Parathyroid adenoma (tissue), 2 donors: ENCODE measurements at regions not wholly inside any gene's neighbourhood (a gene's known extent, or its start where the extent isn't known, plus 50 kb on each side); places are given as distances from the start of the nearest gene placed in this dataset.

Experiments used
- H2AFZ ChIP-seq: fragments of 300-600 bp; sonication (generic); one replicate; pipeline ENCODE4 v1.7.0; 2017; ENCODE audit warnings: antibody characterized with exemption, mild to moderate bottlenecking
- H3K27ac ChIP-seq: fragments of 300-600 bp; sonication (generic); one replicate; pipeline ENCODE4 v1.7.0; 2017
- H3K27me3 ChIP-seq: fragments of 300-600 bp; sonication (generic); one replicate; pipeline ENCODE4 v1.7.0; 2017; ENCODE audit warnings: low read length; ENCODE audit not compliant: control insufficient read depth, insufficient read depth
- H3K36me3 ChIP-seq: fragments of 300-600 bp; sonication (generic); one replicate; pipeline ENCODE4 v1.7.0; 2017; ENCODE audit warnings: low read length; ENCODE audit not compliant: control insufficient read depth, insufficient read depth
- H3K4me1 ChIP-seq: fragments of 300-600 bp; sonication (generic); one replicate; pipeline ENCODE4 v1.7.0; 2017; ENCODE audit warnings: control low read depth
- H3K4me2 ChIP-seq: fragments of 300-600 bp; sonication (generic); one replicate; pipeline ENCODE4 v1.7.0; 2017; ENCODE audit warnings: low read length
- H3K4me3 ChIP-seq: fragments of 300-600 bp; sonication (generic); one replicate; pipeline ENCODE4 v1.7.0; 2017; ENCODE audit warnings: low read depth, low read length
- H3K79me2 ChIP-seq: fragments of 300-600 bp; sonication (generic); one replicate; pipeline ENCODE4 v1.7.0; 2017; ENCODE audit warnings: control low read depth
- H3K9ac ChIP-seq: fragments of 300-600 bp; sonication (generic); one replicate; pipeline ENCODE4 v1.7.0; 2017; ENCODE audit warnings: mild to moderate bottlenecking
- H3K9me3 ChIP-seq: fragments of 300-600 bp; sonication (generic); one replicate; pipeline ENCODE4 v1.7.0; 2017; ENCODE audit warnings: low read length; ENCODE audit not compliant: control insufficient read depth
- TF ChIP-seq, protein P1 (sequence below): fragments of 300-600 bp; sonication (generic); IDR thresholded peaks from one replicate; pipeline ENCODE4 v1.7.0; 2017; ENCODE audit warnings: antibody characterized with exemption, mild to moderate bottlenecking
- donor health status: primary hyperparathyroidism.

DNA sequence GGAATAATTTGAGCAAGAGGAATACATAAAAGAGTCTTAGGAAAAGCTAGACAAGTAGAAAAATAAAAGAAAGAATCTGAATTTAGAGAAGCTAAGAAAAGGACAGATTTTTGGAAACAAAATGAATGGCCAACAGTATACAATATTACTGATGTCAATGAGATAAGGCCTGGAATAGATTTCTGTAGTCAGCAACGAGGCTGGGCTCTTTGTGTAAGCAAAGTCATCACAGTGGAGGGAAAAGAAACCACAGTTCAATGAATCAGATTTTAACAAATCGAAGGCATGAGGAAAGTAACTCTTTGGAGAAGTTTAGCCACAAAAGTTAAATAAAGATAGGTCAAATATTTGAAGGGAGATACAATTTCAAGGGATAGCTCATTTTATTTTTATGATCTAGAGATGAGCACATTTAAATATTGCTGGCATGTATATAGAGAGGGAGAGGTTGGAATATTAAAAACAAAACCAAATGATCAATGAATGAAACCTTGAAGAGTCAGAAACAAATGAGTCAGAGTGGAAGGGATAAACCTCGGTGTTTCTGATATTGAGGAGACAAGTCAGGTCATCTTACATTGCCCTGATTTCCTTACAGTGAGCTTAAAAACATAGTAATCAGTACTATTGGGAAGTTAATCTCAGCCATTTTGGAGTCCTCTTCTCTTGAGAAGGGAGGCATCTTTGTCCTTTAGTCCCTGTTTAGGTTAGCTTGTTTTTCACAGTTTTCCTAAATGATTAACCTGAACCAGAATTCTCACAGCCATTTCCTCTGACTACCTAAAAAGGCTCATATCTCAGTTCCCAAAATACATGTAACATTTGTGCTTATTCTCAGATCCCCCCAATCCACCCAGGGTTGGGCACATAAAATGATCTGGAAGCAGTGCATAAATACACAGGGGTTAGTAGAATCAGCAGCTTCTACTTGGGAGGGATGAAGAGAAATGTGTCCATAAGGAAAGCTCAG lies 620.0 kb upstream of the B3GALT2 start:
- Histone ChIP-seq H3K27ac (no peak overlapping the region), H3K36me3 (no peaks in the 10 kb centered on the region), H3K79me2 (no peaks in the 10 kb centered on the region), H3K4me1 (no peaks in the 10 kb centered on the region), H3K9ac (no peak overlapping the region), H3K27me3 (no peaks in the 10 kb centered on the region), H3K4me3 (no peak overlapping the region), H3K9me3 (no peaks in the 10 kb centered on the region), H2AFZ (no peak overlapping the region), H3K4me2 (no peak overlapping the region)
- TF ChIP-seq, protein P1, sequence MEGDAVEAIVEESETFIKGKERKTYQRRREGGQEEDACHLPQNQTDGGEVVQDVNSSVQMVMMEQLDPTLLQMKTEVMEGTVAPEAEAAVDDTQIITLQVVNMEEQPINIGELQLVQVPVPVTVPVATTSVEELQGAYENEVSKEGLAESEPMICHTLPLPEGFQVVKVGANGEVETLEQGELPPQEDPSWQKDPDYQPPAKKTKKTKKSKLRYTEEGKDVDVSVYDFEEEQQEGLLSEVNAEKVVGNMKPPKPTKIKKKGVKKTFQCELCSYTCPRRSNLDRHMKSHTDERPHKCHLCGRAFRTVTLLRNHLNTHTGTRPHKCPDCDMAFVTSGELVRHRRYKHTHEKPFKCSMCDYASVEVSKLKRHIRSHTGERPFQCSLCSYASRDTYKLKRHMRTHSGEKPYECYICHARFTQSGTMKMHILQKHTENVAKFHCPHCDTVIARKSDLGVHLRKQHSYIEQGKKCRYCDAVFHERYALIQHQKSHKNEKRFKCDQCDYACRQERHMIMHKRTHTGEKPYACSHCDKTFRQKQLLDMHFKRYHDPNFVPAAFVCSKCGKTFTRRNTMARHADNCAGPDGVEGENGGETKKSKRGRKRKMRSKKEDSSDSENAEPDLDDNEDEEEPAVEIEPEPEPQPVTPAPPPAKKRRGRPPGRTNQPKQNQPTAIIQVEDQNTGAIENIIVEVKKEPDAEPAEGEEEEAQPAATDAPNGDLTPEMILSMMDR: no peak

DNA sequence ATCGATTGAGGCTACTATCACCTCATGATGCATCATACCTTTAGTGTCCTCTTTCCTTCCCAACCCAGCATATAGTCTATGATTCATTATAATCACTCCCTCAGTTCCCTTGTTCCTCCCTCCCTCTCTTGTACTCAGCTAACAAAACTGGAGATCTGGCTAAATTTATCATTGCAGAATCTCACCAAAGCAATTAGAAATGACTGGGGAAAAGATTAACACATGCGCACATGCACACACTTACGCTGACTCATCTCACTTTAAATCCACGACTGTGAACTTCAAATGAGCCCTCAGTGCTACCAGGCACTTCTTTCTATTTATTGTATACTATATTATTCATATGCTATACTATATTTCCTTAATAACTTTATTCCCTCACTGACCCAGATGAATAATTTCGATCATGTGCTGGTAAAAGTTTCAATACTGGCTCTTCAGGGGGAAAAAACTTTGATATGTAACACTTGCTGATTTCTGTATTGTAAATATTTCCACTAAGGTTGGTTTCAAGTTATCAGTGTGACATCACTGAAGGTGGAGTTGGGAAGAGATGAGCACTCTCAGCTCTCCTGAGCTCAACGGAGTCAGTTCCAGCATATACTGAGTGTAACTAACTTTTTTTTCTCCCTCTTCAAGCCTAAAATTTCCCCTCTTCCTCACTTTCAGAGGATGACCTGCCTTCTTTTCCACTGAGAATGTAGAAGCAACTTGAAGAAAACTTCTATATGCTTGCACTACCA lies 613.7 kb upstream of the B3GALT2 start:
- Histone ChIP-seq H3K4me1 (no peaks in the 10 kb centered on the region), H3K4me3 (no peak overlapping the region), H3K79me2 (no peaks in the 10 kb centered on the region), H3K4me2 (no peak overlapping the region), H2AFZ (no peak overlapping the region), H3K36me3 (no peaks in the 10 kb centered on the region), H3K9ac (no peak overlapping the region), H3K27me3 (no peaks in the 10 kb centered on the region), H3K27ac (no peak overlapping the region), H3K9me3 (no peaks in the 10 kb centered on the region)
- TF ChIP-seq, protein P1: no peak

DNA sequence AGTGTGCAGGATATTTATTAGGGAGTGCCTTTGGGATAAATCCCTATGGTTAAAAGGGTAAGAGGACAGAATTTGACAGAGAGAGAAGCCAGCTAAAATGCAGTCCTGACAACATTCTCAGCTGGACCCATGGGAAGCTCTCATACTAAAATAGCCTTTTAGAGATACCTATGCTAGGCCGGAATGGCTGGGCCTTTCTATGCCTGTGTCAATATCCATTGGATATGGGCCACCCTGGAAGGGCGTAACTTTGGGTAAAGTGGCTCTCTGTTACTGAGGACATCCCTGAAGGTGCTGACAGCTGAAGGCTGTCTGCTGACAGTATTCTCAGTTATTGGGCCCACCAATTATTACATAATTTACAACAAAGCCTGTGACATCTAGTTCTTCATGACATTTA lies 613.0 kb upstream of the B3GALT2 start:
- Histone ChIP-seq H3K4me3 (no peak overlapping the region), H3K27me3 (no peaks in the 10 kb centered on the region), H3K27ac (no peak overlapping the region), H3K36me3 (no peaks in the 10 kb centered on the region), H3K4me2 (no peak overlapping the region), H3K79me2 (no peaks in the 10 kb centered on the region), H3K9me3 (no peaks in the 10 kb centered on the region), H2AFZ (no peak overlapping the region), H3K9ac (no peak overlapping the region), H3K4me1 (no peaks in the 10 kb centered on the region)
- TF ChIP-seq, protein P1: no peak

DNA sequence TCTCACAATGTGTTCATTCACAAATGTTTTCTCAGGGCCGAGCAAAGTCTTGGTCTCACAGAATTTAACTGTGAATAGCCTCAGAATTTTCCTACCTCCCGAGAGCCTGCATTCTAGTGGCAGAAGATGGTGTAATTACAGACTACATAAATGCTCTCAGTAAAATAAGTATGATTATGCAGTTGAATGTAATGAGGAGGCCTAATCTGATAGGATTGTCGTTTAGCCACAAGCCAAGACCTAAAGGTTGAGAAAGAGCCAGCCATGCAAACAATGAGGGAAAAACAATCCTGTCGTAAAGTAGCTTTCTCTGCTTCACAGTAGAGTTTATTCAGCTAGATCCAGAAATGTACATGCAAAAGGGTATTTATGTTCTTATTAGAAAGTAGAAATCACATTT lies 607.8 kb upstream of the B3GALT2 start:
- TF ChIP-seq, protein P1: no peak
- no peak overlapping the region for H3K4me3 ChIP-seq
- H3K36me3 ChIP-seq: no peaks in the 10 kb centered on the region
- H3K27ac ChIP-seq: no peak overlapping the region
- no peaks in the 10 kb centered on the region for H3K9me3 ChIP-seq
- H2AFZ ChIP-seq: no peak overlapping the region
- H3K4me2 ChIP-seq: no peak overlapping the region
- H3K9ac ChIP-seq: no peak overlapping the region
- H3K79me2 ChIP-seq: no peaks in the 10 kb centered on the region
- no peaks in the 10 kb centered on the region for H3K4me1 ChIP-seq
- no peaks in the 10 kb centered on the region for H3K27me3 ChIP-seq
